ENCODE measurements at regions not wholly inside any gene's neighbourhood (a gene's known extent, or its start where the extent isn't known, plus 50 kb on each side); places are given as distances from the start of the nearest gene placed in this dataset.

DNA sequence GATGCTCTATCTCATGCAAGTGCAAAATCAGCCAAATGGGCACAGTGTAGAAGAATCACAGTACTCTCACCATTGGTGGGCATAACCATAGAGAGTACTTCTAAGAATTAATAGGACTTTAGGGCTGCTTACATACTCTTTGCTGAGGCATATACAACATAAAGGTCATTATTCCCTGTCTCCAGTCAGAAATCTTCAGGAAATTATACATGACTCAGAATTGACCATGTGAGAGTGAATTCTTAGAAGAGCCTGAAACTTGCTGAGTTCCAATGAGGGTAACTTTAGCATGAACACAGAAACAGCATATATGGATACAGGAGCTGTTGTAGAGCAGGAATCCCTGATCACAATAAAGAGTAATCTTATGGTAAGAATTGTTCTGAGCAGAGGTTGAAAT lies 498.7 kb downstream of the TENT5A start:
- TF ChIP-seq, protein P1, sequence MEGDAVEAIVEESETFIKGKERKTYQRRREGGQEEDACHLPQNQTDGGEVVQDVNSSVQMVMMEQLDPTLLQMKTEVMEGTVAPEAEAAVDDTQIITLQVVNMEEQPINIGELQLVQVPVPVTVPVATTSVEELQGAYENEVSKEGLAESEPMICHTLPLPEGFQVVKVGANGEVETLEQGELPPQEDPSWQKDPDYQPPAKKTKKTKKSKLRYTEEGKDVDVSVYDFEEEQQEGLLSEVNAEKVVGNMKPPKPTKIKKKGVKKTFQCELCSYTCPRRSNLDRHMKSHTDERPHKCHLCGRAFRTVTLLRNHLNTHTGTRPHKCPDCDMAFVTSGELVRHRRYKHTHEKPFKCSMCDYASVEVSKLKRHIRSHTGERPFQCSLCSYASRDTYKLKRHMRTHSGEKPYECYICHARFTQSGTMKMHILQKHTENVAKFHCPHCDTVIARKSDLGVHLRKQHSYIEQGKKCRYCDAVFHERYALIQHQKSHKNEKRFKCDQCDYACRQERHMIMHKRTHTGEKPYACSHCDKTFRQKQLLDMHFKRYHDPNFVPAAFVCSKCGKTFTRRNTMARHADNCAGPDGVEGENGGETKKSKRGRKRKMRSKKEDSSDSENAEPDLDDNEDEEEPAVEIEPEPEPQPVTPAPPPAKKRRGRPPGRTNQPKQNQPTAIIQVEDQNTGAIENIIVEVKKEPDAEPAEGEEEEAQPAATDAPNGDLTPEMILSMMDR (IDR thresholded peaks at IDR 0.05; ENCODE audit: low read depth, low read length) = no peak
- TF ChIP-seq EZH2phosphoT487 (IDR thresholded peaks at IDR 0.05; ENCODE audit: low read depth) = no peak
